Brain microvascular endothelial cell (primary cell): ENCODE measurements at regions not wholly inside any gene's neighbourhood (a gene's known extent, or its start where the extent isn't known, plus 50 kb on each side); places are given as distances from the start of the nearest gene placed in this dataset.

Experiments used
- DNase-seq: peaks from one replicate; pipeline ENCODE4 v3.0.0-alpha.2; 2020
- H3K27ac ChIP-seq: fragments of 250-450 bp; sonication (Bioruptor Pico); 2 replicates; pipeline ENCODE4 v1.5.1; 2020; ENCODE audit warnings: mild to moderate bottlenecking, moderate library complexity
- H3K27me3 ChIP-seq: fragments of 250-450 bp; sonication (Bioruptor Pico); replicated peaks from 2 replicates; pipeline ENCODE4 v1.5.1; 2020; ENCODE audit warnings: mild to moderate bottlenecking
- H3K36me3 ChIP-seq: fragments of 250-450 bp; sonication (Bioruptor Pico); replicated peaks from 2 replicates; pipeline ENCODE4 v1.5.1; 2020; ENCODE audit warnings: mild to moderate bottlenecking
- H3K4me3 ChIP-seq: 2 replicates; pipeline ENCODE4 v1.5.1; 2011; ENCODE audit warnings: low read depth, mild to moderate bottlenecking, control low read depth, low read length, moderate library complexity
- CTCF ChIP-seq: IDR thresholded peaks from 2 replicates; pipeline ENCODE4 v1.5.1; 2011; ENCODE audit warnings: low read depth, mild to moderate bottlenecking, moderate library complexity, low read length, control low read depth, inconsistent platforms; ENCODE audit errors: missing control alignments
- in situ Hi-C: cut with HindIII; loops from 2 replicates; pipeline ENCODE4 v1.10.0; 2017; ENCODE audit warnings: low sequenced_read_pairs, low pct_ligation_motif_present

GRCh38 chr22:27125539-27125938 is 468.2 kb downstream of the MIAT start:
- no peaks in the 10 kb centered on the region for H3K36me3 ChIP-seq
- no peak for TF ChIP-seq CTCF
- in situ Hi-C loops: no loop called here
- H3K27ac ChIP-seq: no peak overlapping the region
- no peak overlapping the region for H3K4me3 ChIP-seq
- H3K27me3 ChIP-seq: no peaks in the 10 kb centered on the region
- DNase-seq: no peak

GRCh38 chr22:27127911-27128310 is 470.5 kb downstream of the MIAT start:
- DNase-seq: no peak
- TF ChIP-seq CTCF: no peak
- in situ Hi-C loops: no loop called here
- no peak overlapping the region for H3K4me3 ChIP-seq
- H3K27me3 ChIP-seq: no peaks in the 10 kb centered on the region
- H3K36me3 ChIP-seq: no peaks in the 10 kb centered on the region
- no peak overlapping the region for H3K27ac ChIP-seq

DNA sequence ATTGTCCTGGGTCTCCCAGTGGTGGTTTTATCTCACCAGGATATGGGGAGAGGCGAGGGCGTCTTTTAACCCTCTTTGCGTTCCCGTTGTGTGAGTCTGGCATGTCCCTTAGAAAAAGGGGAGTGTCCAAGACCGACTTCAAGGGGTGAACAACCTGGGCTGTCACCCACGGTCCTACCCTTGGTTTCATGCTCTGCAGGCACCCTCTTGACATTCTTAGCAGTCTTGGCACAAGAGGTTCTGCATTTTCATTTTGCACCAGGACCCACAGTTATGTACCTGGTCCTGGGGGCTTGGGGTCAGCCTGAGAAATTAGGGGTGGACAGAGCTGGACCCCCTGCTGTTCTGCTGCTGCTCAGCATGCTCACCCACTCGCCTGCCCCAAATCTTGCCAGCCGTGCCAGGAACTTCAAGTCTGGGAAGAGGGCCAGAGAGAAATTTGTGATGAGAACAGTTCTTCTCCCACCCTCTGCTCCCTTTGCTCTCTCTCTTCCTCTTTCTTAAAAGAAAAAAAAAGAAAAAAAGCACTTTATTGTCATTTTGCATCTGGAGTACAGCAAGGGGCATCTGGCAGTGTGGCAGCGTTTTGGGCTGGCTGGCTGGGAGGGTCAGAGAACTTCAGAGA is 471.2 kb downstream of the MIAT start:
- no peak for TF ChIP-seq CTCF
- DNase-seq: no peak
- in situ Hi-C loops: no loop called here
- Histone ChIP-seq H3K27me3 (no peaks in the 10 kb centered on the region), H3K27ac (peak overlapping the region; percentile 70), H3K4me3 (no peak overlapping the region), H3K36me3 (no peaks in the 10 kb centered on the region)

DNA sequence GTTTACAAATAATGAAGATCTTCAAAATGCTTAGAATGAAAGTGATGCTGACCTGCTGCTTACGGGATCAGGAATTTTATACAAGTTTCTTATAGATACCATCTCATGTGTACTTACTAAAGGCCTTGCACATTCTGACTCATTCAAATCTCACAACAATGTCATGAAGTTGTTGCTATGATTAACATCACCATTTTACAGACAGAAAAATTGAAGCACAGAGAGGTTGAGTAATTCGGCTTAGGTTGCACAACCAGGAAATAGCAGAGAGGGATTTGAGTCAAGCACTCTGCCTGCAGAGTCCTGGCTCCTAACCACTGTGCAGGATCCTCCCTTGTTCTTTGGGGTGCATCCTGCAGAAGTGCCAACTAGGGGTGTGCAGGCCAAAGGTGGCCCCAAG is 471.9 kb downstream of the MIAT start:
- Histone ChIP-seq H3K27me3 (no peaks in the 10 kb centered on the region), H3K36me3 (no peaks in the 10 kb centered on the region), H3K4me3 (no peak overlapping the region), H3K27ac (peak overlapping the region; percentile 70)
- in situ Hi-C loops: no loop called here
- no peak for TF ChIP-seq CTCF
- peak; percentile 74 for DNase-seq

GRCh38 chr22:27130906-27131305 is 473.5 kb downstream of the MIAT start:
- peak overlapping the region; percentile 35 for H3K27ac ChIP-seq
- no peak overlapping the region for H3K4me3 ChIP-seq
- in situ Hi-C loops: no loop called here
- DNase-seq: no peak
- no peaks in the 10 kb centered on the region for H3K27me3 ChIP-seq
- no peak for TF ChIP-seq CTCF
- no peaks in the 10 kb centered on the region for H3K36me3 ChIP-seq

DNA sequence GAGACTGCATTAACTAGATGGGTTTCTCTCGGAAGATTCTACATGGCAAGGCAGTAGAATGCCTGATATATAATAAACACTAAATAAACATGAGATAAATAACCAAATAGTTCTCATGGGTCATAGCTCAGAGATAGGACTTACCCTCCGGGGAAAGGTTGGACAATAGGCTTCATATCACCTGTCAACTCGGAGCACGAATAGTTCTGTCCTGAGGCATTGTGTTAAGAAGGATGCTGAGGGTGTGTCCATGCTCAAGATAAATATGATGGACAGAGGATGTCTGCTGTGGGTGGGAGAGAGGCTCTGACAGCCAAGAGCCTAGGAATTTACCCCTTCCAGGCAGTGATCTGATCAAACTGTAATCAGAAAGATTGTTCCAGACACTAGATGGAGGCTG is 474.0 kb downstream of the MIAT start:
- in situ Hi-C loops: no loop called here
- Histone ChIP-seq H3K4me3 (no peak overlapping the region), H3K27me3 (no peaks in the 10 kb centered on the region), H3K27ac (peak overlapping the region; percentile 35), H3K36me3 (no peaks in the 10 kb centered on the region)
- TF ChIP-seq CTCF: no peak
- no peak for DNase-seq
